ENCODE measurements at regions not wholly inside any gene's neighbourhood (a gene's known extent, or its start where the extent isn't known, plus 50 kb on each side); places are given as distances from the start of the nearest gene placed in this dataset.

DNA sequence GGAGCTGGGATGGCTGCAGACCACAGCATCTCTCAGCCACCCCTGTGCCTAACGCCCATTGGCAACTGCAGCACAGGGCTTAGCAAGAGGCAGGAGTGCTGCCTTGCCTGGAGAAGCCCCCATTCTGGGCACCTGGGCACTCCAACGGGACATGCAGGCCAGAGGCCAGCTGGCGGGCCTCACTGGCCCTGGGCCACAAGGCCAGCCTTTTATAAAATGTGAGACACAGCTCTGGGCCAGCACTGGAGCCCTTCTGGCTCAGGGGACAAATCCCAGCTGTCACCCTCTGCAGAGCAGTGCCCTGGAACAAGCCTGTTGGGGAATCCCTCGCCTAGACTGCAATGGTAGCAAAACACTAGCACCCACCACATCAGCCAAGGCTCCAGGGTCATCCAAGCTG lies 171.8 kb downstream of the WSCD1 start:
- POLR2A ChIA-PET (ENCODE audit: unreplicated experiment) = no interaction called here

More for the DNA sequence above, 171.8 kb downstream of the WSCD1 start:
- BruUV-seq (replicated peaks) = no TSS peak
- no peaks in the 10 kb centered on the region; the same call in 1 of the 2 replicates for H3K9me3 ChIP-seq (ENCODE audit: control insufficient read depth, insufficient read depth, low read length)
- no peak overlapping the region for H2AK9ac ChIP-seq (replicated peaks; ENCODE audit: low read depth, low read length, poor library complexity)
- no peaks in the 10 kb centered on the region for H3K36me3 ChIP-seq (ENCODE audit: control insufficient read depth, insufficient read depth, low read length)
- no peak overlapping the region for H3K18ac ChIP-seq (ENCODE audit: low read depth, low read length)
- dilution Hi-C loops (cut with HindIII; ENCODE audit: low sequenced_read_pairs, unreplicated experiment) (no loop called here), in situ Hi-C loops (cut with MboI; ENCODE audit: low sequenced_read_pairs) (no loop called here), intact Hi-C loops (cut with micrococcal nuclease) (no loop called here)
- no peak overlapping the region for H2BK5ac ChIP-seq (ENCODE audit: low read depth, low read length, poor library complexity, severe bottlenecking)
- H2BK20ac ChIP-seq (ENCODE audit: low read depth, low read length) = no peak overlapping the region
- ATAC-seq (ENCODE audit: low read depth) (no peak), DNase-seq (no peak)
- H3K79me1 ChIP-seq (ENCODE audit: low read depth in 1 of 2, low read length in 2 of 2) = no peaks in the 10 kb centered on the region
- no peak overlapping the region for H2BK15ac ChIP-seq (ENCODE audit: low read depth, low read length)
- no peak overlapping the region for H3K56ac ChIP-seq (ENCODE audit: extremely low read depth, insufficient read depth, low read length)
- CTCF ChIA-PET = no interaction called here
- no peak overlapping the region for H3K4me3 ChIP-seq (ENCODE audit: insufficient read depth, low read depth, low read length)
- H4K5ac ChIP-seq (ENCODE audit: low read depth, low read length) = no peak overlapping the region
- no peaks in the 10 kb centered on the region for H3K9me1 ChIP-seq (ENCODE audit: insufficient read depth, low read length)
- H2AFZ ChIP-seq (replicated peaks; ENCODE audit: low read length, poor library complexity) = no peak overlapping the region
- no peak overlapping the region for H2BK120ac ChIP-seq (ENCODE audit: low read depth, low read length)
- no peak overlapping the region for H3K9ac ChIP-seq (ENCODE audit: low read depth, low read length)
- no peak overlapping the region for H3K14ac ChIP-seq (replicated peaks; ENCODE audit: low read depth, low read length)
- H4K8ac ChIP-seq (ENCODE audit: low read depth in 2 of 2, low read length in 2 of 2) = no peak overlapping the region
- H2AK5ac ChIP-seq (ENCODE audit: low read depth, low read length) = no peak overlapping the region
- H3K27me3 ChIP-seq (ENCODE audit: control insufficient read depth, insufficient read depth, low read length) = no peaks in the 10 kb centered on the region
- no peak overlapping the region for H3K4me2 ChIP-seq (ENCODE audit: low read depth, low read length)
- H3K23ac ChIP-seq (ENCODE audit: low read depth, low read length) = no peak overlapping the region
- H3K4me1 ChIP-seq (ENCODE audit: control insufficient read depth, insufficient read depth, low read length) = no peaks in the 10 kb centered on the region
- WGBS, 2 experiments (ENCODE audit: extremely low coverage in 2 of 2, insufficient read length in 1 of 2) = no CpG with 5 or more reads among the region's 4 CpGs
- TF ChIP-seq CHD1 (IDR thresholded peaks at IDR 0.05; ENCODE audit: low read depth, low read length) (no peak), RFX5 (IDR thresholded peaks at IDR 0.05; ENCODE audit: low read depth, low read length) (no peak), NFE2L2 (IDR thresholded peaks at IDR 0.05; ENCODE audit: low read depth, low read length) (no peak), FOS (IDR thresholded peaks at IDR 0.05; ENCODE audit: low read depth, low read length) (no peak), MXI1 (IDR thresholded peaks at IDR 0.05; ENCODE audit: borderline replicate concordance, low read depth, low read length) (no peak)
- TF ChIP-seq, protein P1, sequence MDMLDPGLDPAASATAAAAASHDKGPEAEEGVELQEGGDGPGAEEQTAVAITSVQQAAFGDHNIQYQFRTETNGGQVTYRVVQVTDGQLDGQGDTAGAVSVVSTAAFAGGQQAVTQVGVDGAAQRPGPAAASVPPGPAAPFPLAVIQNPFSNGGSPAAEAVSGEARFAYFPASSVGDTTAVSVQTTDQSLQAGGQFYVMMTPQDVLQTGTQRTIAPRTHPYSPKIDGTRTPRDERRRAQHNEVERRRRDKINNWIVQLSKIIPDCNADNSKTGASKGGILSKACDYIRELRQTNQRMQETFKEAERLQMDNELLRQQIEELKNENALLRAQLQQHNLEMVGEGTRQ (IDR thresholded peaks at IDR 0.05; ENCODE audit: low read depth, low read length) = no peak
- H3K27ac ChIP-seq (ENCODE audit: insufficient read depth, low read length) = no peak overlapping the region
- no peak overlapping the region for H4K91ac ChIP-seq (ENCODE audit: insufficient read depth, low read depth, low read length)
- H4K20me1 ChIP-seq (ENCODE audit: insufficient read depth, low read length) = no peaks in the 10 kb centered on the region
- H3K4ac ChIP-seq (ENCODE audit: low read depth, low read length) = no peak overlapping the region

Measured in IMR-90 (cell line).